PFSK-1 (cell line): ENCODE measurements at regions not wholly inside any gene's neighbourhood (a gene's known extent, or its start where the extent isn't known, plus 50 kb on each side); places are given as distances from the start of the nearest gene placed in this dataset.

Experiments
- FOXP2 ChIP-seq: optimal IDR thresholded peaks from 2 replicates; pipeline ENCODE3; 2011; ENCODE audit warnings: borderline replicate concordance, control low read depth, inconsistent platforms; ENCODE audit not compliant: insufficient read depth; ENCODE audit errors: extremely low read length, extremely low read depth
- POLR2AphosphoS5 ChIP-seq: IDR thresholded peaks from 2 replicates; pipeline ENCODE4 v1.6.1; 2012; ENCODE audit warnings: low read depth, mild to moderate bottlenecking, control low read depth, low read length, moderate library complexity
- SIN3A ChIP-seq: IDR thresholded peaks from 2 replicates; pipeline ENCODE4 v1.6.1; 2012; ENCODE audit warnings: mild to moderate bottlenecking, low read length, moderate library complexity, borderline replicate concordance; ENCODE audit not compliant: insufficient read depth
- TAF1 ChIP-seq: IDR thresholded peaks from 2 replicates; pipeline ENCODE4 v1.6.1; 2012; ENCODE audit warnings: low read length, control low read depth, borderline replicate concordance; ENCODE audit not compliant: insufficient read depth
- TF ChIP-seq, protein P1 (sequence below), 2 experiments: IDR thresholded peaks; 2 replicates each; pipeline versions ENCODE4 v1.6.1 to v1.8.0; 2011 to 2012; ENCODE audit warnings: low read depth in 2 of 2, low read length in 2 of 2, control low read depth in 1 of 2, inconsistent platforms in 1 of 2, mild to moderate bottlenecking in 1 of 2, moderate library complexity in 1 of 2; ENCODE audit not compliant: insufficient read depth in 1 of 2

DNA sequence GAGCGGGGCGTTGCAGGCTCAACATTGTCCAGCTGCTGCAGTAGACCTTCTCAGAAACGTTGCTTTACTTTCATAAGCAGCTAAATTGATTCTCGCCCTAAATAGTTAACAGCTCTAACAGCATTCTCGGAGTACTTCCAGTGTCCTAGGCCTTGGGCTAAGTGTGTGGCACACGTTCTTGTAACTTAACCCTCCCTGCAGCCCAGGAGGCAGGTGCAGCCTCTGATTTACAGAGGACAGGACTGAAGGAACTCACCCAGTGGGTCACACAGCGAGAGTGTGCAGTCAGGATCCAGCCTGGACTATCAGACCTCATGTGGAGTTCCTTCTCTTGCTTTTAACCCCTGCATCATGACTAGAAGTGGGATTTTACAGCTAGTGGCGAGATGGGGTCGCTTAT, 312.8 kb upstream of the C2CD4B start:
- TF ChIP-seq POLR2AphosphoS5 (no peak), SIN3A (no peak), TAF1 (no peak), FOXP2 (no peak)
- TF ChIP-seq, protein P1, sequence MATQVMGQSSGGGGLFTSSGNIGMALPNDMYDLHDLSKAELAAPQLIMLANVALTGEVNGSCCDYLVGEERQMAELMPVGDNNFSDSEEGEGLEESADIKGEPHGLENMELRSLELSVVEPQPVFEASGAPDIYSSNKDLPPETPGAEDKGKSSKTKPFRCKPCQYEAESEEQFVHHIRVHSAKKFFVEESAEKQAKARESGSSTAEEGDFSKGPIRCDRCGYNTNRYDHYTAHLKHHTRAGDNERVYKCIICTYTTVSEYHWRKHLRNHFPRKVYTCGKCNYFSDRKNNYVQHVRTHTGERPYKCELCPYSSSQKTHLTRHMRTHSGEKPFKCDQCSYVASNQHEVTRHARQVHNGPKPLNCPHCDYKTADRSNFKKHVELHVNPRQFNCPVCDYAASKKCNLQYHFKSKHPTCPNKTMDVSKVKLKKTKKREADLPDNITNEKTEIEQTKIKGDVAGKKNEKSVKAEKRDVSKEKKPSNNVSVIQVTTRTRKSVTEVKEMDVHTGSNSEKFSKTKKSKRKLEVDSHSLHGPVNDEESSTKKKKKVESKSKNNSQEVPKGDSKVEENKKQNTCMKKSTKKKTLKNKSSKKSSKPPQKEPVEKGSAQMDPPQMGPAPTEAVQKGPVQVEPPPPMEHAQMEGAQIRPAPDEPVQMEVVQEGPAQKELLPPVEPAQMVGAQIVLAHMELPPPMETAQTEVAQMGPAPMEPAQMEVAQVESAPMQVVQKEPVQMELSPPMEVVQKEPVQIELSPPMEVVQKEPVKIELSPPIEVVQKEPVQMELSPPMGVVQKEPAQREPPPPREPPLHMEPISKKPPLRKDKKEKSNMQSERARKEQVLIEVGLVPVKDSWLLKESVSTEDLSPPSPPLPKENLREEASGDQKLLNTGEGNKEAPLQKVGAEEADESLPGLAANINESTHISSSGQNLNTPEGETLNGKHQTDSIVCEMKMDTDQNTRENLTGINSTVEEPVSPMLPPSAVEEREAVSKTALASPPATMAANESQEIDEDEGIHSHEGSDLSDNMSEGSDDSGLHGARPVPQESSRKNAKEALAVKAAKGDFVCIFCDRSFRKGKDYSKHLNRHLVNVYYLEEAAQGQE (IDR thresholded peaks at IDR 0.05; ENCODE audit: insufficient read depth in 1 of 2, low read depth in 2 of 2, low read length in 2 of 2), result no peak

DNA sequence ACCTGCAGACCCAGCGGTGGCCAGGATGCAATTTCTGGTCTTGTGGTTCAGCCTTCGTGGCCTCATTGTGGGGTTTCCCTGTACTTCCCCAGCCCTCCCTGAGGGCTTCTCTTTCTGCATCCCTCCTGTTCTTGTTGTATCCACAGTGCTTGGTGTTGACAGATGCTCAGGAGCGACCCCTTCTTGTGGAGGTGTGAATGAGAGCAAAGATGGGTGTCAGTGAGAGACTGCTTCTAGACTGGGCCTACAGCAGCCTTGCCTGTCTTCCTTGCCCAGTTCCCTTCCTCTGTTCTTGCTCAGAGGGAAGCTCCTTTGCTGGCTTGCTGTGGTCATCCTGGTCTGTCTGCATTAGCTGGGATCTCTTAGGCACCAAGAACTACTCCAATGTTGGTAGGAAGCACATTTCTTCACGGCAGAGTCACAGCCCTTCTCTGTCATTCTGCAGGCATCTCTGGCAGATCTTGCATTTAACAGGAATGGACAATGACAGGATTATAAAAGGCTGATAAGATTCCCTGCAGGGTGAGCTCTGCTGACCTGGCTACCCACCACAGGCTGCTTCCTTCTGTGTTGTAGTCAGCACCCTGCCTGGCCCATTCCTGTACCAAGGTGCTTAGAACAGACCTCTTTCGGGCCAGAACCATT, 317.8 kb upstream of the C2CD4B start:
- no peak for TF ChIP-seq TAF1

DNA sequence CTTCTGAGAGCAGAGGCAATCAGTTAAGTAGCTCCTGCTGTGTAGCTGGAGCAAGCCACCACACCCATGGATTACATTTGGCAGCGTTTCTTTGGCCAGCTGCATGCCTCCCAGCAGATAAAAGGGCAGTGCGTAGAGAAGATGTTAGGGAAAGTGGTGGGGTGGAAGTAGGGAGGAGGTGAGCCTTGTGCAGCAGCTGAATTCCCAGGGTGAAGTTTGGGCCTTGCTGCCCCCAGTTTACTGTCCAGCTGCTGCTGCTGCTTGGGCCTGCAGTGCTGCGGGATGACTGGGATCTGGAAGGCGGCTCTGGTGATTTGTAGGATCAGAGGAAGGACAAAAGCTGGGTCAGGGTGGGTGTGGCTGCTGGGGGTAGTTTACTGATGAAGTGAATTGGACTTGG, 318.7 kb upstream of the C2CD4B start:
- TF ChIP-seq SIN3A, result no peak
- no peak for TF ChIP-seq POLR2AphosphoS5
- TF ChIP-seq, protein P1 (IDR thresholded peaks at IDR 0.05; ENCODE audit: insufficient read depth in 1 of 2, low read depth in 2 of 2, low read length in 2 of 2), result no peak
- no peak for TF ChIP-seq TAF1
- no peak for TF ChIP-seq FOXP2

DNA sequence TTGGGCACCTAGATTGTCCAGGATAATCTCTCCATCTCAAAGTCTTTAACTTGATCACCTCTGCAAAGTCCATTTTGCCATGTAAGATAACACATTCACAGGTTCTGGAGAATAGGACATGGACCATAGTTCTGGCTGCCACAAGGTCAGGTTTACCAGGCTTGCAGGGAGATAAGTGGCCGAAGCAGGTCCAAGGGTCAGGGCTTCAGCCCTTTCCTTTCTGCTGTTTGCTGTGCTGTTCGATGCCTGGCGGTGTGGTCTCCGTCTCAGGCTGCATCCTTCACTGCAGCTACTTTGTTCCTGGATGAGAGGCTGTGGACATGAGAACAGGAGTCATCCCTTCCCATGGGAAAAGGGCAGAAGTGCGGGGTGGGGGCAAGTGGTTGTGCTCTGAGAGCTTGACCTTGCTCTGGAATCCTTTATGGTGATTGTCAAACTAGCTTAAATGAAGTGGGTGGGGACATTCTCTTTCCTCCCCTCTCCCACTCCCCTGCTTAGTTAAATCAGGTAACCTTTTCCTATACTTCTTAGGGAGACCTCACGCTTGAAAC, 320.2 kb upstream of the C2CD4B start:
- TF ChIP-seq POLR2AphosphoS5, result no peak
- TF ChIP-seq, protein P1 (IDR thresholded peaks at IDR 0.05; ENCODE audit: insufficient read depth in 1 of 2, low read depth in 2 of 2, low read length in 2 of 2), result no peak
- TF ChIP-seq SIN3A, result no peak
- no peak for TF ChIP-seq FOXP2
- TF ChIP-seq TAF1, result no peak

DNA sequence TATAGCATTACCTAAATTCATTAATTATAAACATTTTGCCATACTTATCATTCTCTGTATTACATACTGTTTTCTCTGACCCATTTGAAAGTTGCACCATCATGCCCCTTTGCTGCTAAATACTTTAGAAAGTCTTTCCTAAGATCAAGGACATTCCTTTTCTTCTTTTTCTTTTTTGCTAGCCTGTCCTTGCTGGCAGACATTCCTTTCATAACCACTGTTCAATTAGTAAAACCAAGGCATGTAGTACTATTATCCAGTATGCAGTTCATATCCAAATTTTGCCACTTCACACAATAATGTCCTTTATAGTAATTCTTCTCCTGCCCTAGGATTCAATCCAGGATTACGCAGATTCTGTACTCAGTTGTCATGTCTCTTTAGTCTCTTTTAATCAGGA, 321.0 kb upstream of the C2CD4B start:
- TF ChIP-seq FOXP2 (no peak), POLR2AphosphoS5 (no peak), SIN3A (no peak), TAF1 (no peak)
- TF ChIP-seq, protein P1 (IDR thresholded peaks at IDR 0.05; ENCODE audit: insufficient read depth in 1 of 2, low read depth in 2 of 2, low read length in 2 of 2), result no peak
